Activated T-cell treated with anti-CD3 and anti-CD28 coated beads, Interleukin-2, amount 50 U/mL, for 24 hours (primary cell): ENCODE measurements at regions not wholly inside any gene's neighbourhood (a gene's known extent, or its start where the extent isn't known, plus 50 kb on each side); places are given as distances from the start of the nearest gene placed in this dataset.

Experiments used
- DNase-seq: peaks from one replicate; pipeline ENCODE4 v3.0.0-alpha.2; 2020
- H3K27ac Mint-ChIP-seq: 2 replicates; pipeline ENCODE4 v1.8.0; 2020; ENCODE audit warnings: mild to moderate bottlenecking, mixed read lengths
- H3K27me3 Mint-ChIP-seq: 2 replicates; pipeline ENCODE4 v1.8.0; 2020; ENCODE audit warnings: mixed read lengths
- H3K36me3 Mint-ChIP-seq: 2 replicates; pipeline ENCODE4 v1.8.0; 2020; ENCODE audit warnings: low read depth, mixed read lengths
- H3K4me1 Mint-ChIP-seq: 2 replicates; pipeline ENCODE4 v1.8.0; 2020; ENCODE audit warnings: low read depth, mixed read lengths
- H3K4me3 Mint-ChIP-seq: 2 replicates; pipeline ENCODE4 v1.8.0; 2020; ENCODE audit warnings: mild to moderate bottlenecking, moderate library complexity, mixed read lengths
- H3K9me3 Mint-ChIP-seq: 2 replicates; pipeline ENCODE4 v1.8.0; 2020; ENCODE audit warnings: mixed read lengths

DNA sequence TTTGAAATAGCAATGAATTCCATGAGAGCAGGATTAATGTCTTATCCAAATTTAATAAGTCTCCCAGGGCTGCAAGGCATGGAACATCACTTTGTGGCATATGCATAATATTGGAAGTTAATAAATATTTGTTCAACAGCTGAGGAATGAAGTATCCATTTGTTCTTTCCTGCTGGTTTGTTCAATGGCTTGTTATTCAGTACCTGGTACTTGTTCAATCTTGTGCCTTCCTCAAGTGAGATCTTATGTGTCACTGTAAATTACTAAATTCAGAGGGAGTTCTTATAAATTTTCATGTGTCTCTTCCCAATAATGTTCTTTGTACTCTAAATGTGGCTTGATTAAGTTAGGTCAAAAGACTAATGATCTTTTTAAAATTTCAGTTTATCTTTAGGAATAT lies 1105.5 kb upstream of the SPRY2 start:
- Mint-ChIP-seq H3K27ac (no peak overlapping the region), H3K4me1 (no peaks in the 10 kb centered on the region), H3K36me3 (no peaks in the 10 kb centered on the region), H3K4me3 (no peak overlapping the region), H3K27me3 (no peaks in the 10 kb centered on the region), H3K9me3 (peaks cover 13% of the 10 kb centered on the region)
- no peak for DNase-seq

GRCh38 chr13:81442904-81443303 lies 1102.0 kb upstream of the SPRY2 start:
- Mint-ChIP-seq H3K27ac (no peak overlapping the region), H3K27me3 (no peaks in the 10 kb centered on the region), H3K9me3 (peaks cover 11% of the 10 kb centered on the region), H3K4me1 (no peaks in the 10 kb centered on the region), H3K4me3 (no peak overlapping the region), H3K36me3 (no peaks in the 10 kb centered on the region)
- DNase-seq = no peak

DNA sequence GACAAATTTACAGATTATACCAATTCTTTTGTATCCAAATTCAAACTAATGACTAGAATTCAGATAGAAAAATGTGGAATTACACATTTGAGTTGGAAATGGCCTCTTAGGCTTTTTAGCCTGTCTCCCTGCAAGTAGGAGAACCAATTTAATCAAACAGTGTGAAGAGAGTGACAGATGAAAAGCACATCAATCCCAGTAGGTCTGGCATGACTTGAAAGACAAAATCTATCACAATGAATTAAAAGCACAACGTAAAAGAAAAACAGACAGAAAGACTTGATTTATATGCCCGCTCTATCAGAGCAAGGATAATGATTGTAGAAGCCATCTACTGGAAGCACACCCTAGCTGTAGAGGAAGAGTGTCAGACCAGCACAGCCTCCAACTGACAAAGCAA lies 1084.4 kb upstream of the SPRY2 start:
- Mint-ChIP-seq H3K27me3 (no peaks in the 10 kb centered on the region), H3K27ac (no peak overlapping the region), H3K36me3 (no peaks in the 10 kb centered on the region), H3K9me3 (peaks cover 20% of the 10 kb centered on the region), H3K4me3 (no peak overlapping the region), H3K4me1 (no peaks in the 10 kb centered on the region)
- DNase-seq = no peak

DNA sequence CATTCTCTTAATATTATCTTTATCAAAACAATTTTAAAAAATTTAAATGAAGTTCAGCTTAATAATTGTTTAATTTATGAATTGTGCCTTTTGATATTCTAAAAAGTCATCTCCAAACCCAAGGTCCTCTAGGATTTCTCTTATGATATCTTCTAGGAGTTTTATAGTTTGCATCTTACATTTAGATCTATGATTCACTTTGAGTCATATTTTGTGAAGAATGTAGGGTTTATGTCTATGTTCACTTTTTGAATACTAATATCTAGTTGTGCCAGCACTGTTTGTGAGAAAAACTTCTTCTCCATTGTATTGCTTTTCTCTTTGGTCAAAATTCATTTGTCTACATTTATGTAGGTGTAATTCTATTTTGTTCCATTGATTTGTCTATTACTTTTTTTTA lies 1068.4 kb upstream of the SPRY2 start:
- Mint-ChIP-seq H3K4me3 (no peak overlapping the region), H3K27me3 (no peaks in the 10 kb centered on the region), H3K9me3 (peaks cover 12% of the 10 kb centered on the region), H3K27ac (no peak overlapping the region), H3K36me3 (no peaks in the 10 kb centered on the region), H3K4me1 (no peaks in the 10 kb centered on the region)
- no peak for DNase-seq

DNA sequence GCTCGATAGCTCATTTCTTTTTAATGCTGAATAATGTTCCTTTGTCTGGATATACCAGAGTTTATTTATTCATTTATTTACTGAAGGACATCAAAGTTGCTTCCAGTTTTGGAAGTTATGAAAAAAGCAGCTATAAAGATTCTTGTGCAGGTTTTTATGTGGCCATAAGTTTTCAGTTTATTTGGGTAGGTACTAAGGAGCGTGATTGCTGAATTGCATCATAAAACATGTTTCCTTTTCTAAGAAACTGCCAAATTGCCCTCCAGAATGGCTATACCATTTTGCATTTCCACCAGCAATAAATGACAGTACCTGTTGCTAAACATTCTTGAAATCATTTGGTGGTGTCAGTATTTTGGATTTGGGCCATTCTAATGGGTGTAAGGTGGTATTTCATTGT lies 1067.7 kb upstream of the SPRY2 start:
- peaks cover 9% of the 10 kb centered on the region for H3K9me3 Mint-ChIP-seq
- H3K27me3 Mint-ChIP-seq = no peaks in the 10 kb centered on the region
- H3K4me3 Mint-ChIP-seq = no peak overlapping the region
- H3K4me1 Mint-ChIP-seq = no peaks in the 10 kb centered on the region
- DNase-seq = no peak
- H3K27ac Mint-ChIP-seq = no peak overlapping the region
- H3K36me3 Mint-ChIP-seq = no peaks in the 10 kb centered on the region

DNA sequence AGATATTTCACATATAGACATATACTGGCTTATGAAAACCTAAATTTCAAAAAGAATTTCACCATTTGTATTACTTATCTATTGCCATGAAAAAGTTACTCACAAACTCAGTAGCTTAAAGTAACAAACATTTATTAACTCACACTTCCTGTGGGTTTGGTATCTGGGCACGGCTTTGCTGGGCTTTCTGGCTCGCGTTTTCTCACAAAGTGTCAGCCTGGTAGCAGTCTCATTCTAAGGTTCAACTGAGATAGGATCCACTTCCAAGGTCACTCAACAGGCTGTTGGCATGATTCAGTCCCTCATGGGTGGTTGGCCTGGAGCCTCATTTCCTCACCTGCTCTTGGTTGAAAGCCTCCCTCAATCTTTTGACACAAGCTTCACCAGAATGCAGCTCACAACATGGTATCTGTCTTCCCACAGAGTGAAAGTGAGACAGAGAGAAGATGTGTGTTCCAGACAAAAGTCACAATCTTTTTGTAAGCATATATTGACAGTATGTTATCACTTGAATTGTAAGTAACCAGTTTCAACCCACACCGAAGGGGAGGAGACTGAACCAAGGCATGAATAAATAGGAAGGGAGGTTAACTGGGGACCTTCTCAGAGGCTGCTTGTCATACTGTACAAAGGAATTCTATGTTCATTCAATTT lies 1065.8 kb upstream of the SPRY2 start:
- H3K9me3 Mint-ChIP-seq = peaks cover 7% of the 10 kb centered on the region
- H3K4me3 Mint-ChIP-seq = no peak overlapping the region
- no peaks in the 10 kb centered on the region for H3K27me3 Mint-ChIP-seq
- H3K27ac Mint-ChIP-seq = no peak overlapping the region
- DNase-seq = no peak
- no peaks in the 10 kb centered on the region for H3K36me3 Mint-ChIP-seq
- no peaks in the 10 kb centered on the region for H3K4me1 Mint-ChIP-seq

DNA sequence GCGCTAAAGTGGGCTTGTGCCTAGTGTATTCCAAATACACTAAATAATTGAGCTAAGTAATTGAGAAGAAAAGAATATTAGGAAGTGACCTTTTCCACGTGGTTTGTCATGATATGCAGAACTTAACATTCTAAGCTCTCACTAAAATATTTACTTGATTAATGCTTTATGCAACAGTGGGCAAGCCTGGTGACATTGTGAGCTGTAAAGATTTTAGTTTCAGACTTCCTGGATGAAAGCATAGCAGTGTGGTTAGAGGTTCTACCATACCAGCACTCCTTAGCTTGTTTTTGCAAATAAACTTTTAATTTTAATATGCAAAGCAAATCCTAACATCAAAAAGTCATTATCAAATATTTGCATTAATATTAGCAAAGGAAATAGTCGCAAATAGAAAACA lies 1065.1 kb upstream of the SPRY2 start:
- Mint-ChIP-seq H3K27me3 (no peaks in the 10 kb centered on the region), H3K36me3 (no peaks in the 10 kb centered on the region), H3K9me3 (peaks cover 7% of the 10 kb centered on the region), H3K4me1 (no peaks in the 10 kb centered on the region), H3K27ac (no peak overlapping the region), H3K4me3 (no peak overlapping the region)
- no peak for DNase-seq

DNA sequence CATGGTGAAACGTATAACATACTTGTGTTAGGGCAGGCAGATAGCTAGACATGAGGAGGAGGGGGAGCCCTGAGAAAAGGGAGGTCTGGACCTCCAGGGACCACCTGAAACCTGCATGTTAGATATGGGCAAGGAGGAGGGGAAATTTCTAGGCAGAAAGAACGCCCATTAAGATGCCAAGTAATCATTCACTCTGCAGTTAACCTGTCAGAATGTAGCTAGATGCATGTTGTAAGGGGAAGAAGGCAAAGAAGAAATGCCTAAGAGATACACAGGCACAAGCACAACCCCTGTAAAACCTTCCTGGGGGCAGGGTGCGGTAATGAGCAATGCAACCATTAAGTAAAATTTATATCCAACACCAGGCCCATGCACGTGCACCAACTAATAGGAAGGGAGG lies 1055.3 kb upstream of the SPRY2 start:
- Mint-ChIP-seq H3K36me3 (no peaks in the 10 kb centered on the region), H3K27ac (no peak overlapping the region), H3K9me3 (peaks cover 8% of the 10 kb centered on the region), H3K4me3 (no peak overlapping the region), H3K4me1 (no peaks in the 10 kb centered on the region), H3K27me3 (no peaks in the 10 kb centered on the region)
- DNase-seq = no peak

DNA sequence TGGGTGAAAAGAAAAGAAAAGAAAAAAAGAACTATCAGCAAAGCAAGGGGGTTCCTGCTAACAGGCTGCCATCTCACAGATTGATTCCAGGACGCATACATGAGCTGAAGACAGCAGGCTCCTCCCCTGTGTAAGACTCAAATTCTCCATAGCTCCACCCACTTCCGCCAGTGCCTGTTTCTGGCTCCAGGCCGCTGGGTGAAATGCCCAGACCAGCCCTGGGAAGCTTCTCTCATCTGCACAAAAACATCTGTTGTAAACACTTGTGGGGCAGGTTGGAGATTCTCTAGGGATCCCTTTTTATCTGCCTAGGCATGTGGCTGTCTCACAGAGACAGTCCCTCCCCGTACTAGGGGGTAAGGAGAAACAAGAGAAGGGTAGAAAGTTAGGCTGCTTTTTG lies 1054.4 kb upstream of the SPRY2 start:
- Mint-ChIP-seq H3K4me3 (no peak overlapping the region), H3K4me1 (no peaks in the 10 kb centered on the region), H3K27ac (no peak overlapping the region), H3K9me3 (peaks cover 8% of the 10 kb centered on the region), H3K27me3 (no peaks in the 10 kb centered on the region), H3K36me3 (no peaks in the 10 kb centered on the region)
- no peak for DNase-seq

GRCh38 chr13:81394640-81395039 lies 1053.7 kb upstream of the SPRY2 start:
- H3K4me1 Mint-ChIP-seq = no peaks in the 10 kb centered on the region
- H3K27me3 Mint-ChIP-seq = no peaks in the 10 kb centered on the region
- H3K27ac Mint-ChIP-seq = no peak overlapping the region
- H3K9me3 Mint-ChIP-seq = peaks cover 11% of the 10 kb centered on the region
- H3K36me3 Mint-ChIP-seq = no peaks in the 10 kb centered on the region
- H3K4me3 Mint-ChIP-seq = no peak overlapping the region
- DNase-seq = no peak

- Mint-ChIP-seq H3K27me3 (no peaks in the 10 kb centered on the region), H3K4me3 (no peak overlapping the region), H3K36me3 (no peaks in the 10 kb centered on the region), H3K4me1 (no peaks in the 10 kb centered on the region), H3K27ac (no peak overlapping the region), H3K9me3 (peaks cover 11% of the 10 kb centered on the region)
- no peak for DNase-seq
Measured at GRCh38 chr13:81393721-81394120, 1052.8 kb upstream of the SPRY2 start.

- no peak for DNase-seq
- no peaks in the 10 kb centered on the region for H3K36me3 Mint-ChIP-seq
Measured at GRCh38 chr13:81393110-81393509, 1052.2 kb upstream of the SPRY2 start.

DNA sequence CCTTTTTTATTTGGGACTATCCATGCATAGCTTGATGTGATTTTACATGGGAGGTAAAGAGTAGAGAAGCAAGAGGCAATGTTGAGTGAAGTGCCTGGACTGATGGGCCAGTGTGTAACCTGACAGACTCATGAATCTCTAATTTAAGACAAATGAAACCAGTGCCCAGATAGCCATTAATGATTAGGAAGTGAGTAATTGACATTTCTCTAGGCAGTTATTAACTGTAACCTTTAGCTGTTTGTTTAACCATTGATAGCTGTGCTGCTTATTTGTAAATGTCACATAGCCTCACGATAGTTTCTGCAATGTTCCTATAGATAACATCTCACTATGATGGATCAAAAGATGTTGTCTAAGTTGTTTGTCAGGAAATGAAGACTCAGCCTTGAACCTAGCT lies 1047.5 kb upstream of the SPRY2 start:
- H3K9me3 Mint-ChIP-seq = peaks cover 25% of the 10 kb centered on the region
- no peaks in the 10 kb centered on the region for H3K4me1 Mint-ChIP-seq
- no peak for DNase-seq
- no peak overlapping the region for H3K27ac Mint-ChIP-seq
- H3K27me3 Mint-ChIP-seq = no peaks in the 10 kb centered on the region
- no peak overlapping the region for H3K4me3 Mint-ChIP-seq
- no peaks in the 10 kb centered on the region for H3K36me3 Mint-ChIP-seq

More at GRCh38 chr13:81393110-81393509, 1052.2 kb upstream of the SPRY2 start:
- H3K4me3 Mint-ChIP-seq = no peak overlapping the region
- H3K9me3 Mint-ChIP-seq = peaks cover 15% of the 10 kb centered on the region
- H3K4me1 Mint-ChIP-seq = no peaks in the 10 kb centered on the region
- H3K27ac Mint-ChIP-seq = no peak overlapping the region
- no peaks in the 10 kb centered on the region for H3K27me3 Mint-ChIP-seq

- H3K27ac Mint-ChIP-seq = no peak overlapping the region
- no peak overlapping the region for H3K4me3 Mint-ChIP-seq
- no peak for DNase-seq
- H3K27me3 Mint-ChIP-seq = no peaks in the 10 kb centered on the region
- H3K4me1 Mint-ChIP-seq = no peaks in the 10 kb centered on the region
- H3K9me3 Mint-ChIP-seq = peaks cover 28% of the 10 kb centered on the region
- no peaks in the 10 kb centered on the region for H3K36me3 Mint-ChIP-seq
Measured at GRCh38 chr13:81383444-81383843, 1042.5 kb upstream of the SPRY2 start.

GRCh38 chr13:81382246-81382645 lies 1041.3 kb upstream of the SPRY2 start:
- H3K9me3 Mint-ChIP-seq = peaks cover 27% of the 10 kb centered on the region
- H3K27ac Mint-ChIP-seq = no peak overlapping the region
- no peak for DNase-seq
- H3K27me3 Mint-ChIP-seq = no peaks in the 10 kb centered on the region
- H3K36me3 Mint-ChIP-seq = no peaks in the 10 kb centered on the region
- no peak overlapping the region for H3K4me3 Mint-ChIP-seq
- no peaks in the 10 kb centered on the region for H3K4me1 Mint-ChIP-seq

DNA sequence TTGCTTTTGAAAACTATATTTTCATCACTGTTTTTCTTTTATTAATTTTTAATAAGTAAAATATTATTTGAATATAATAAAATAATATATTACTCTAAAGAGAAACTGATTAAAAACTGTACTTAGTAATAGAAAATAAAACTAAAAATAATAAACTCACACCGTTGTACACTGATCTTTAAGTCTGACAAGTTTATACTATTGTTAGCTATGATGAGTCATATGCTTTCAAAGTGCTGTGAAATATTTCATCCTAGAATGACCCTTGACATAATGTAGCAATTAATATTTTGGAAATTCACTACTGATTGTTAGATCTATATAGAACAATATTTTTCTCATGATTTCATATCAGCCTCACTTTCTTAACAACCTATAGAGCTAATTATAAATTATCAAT lies 1040.6 kb upstream of the SPRY2 start:
- H3K9me3 Mint-ChIP-seq = peaks cover 24% of the 10 kb centered on the region
- H3K4me3 Mint-ChIP-seq = no peak overlapping the region
- no peaks in the 10 kb centered on the region for H3K4me1 Mint-ChIP-seq
- no peaks in the 10 kb centered on the region for H3K27me3 Mint-ChIP-seq
- no peak for DNase-seq
- H3K27ac Mint-ChIP-seq = no peak overlapping the region
- no peaks in the 10 kb centered on the region for H3K36me3 Mint-ChIP-seq
